DMS153 treated with DMSO at 0.1 percent for 48 hours (cell line): ENCODE measurements at regions not wholly inside any gene's neighbourhood (a gene's known extent, or its start where the extent isn't known, plus 50 kb on each side); places are given as distances from the start of the nearest gene placed in this dataset.
A peak's percentile ranks its signal among the peaks of the same experiment; 100 is the strongest.
"Not testable (repeated sequence)": the region's sequence is repeated elsewhere in the genome, so short reads cannot be mapped to it uniquely, and the experiment has no call there.

Source experiments
- DNase-seq: peaks from one replicate; lab custom pipeline; 2025; ENCODE audit not compliant: unreplicated experiment; lab: John Stamatoyannopoulos, UW

- no peak for DNase-seq
These were observed 150.2 kb upstream of the EEA1 start for GRCh38 chr12:93079271-93079670.

- no peak for DNase-seq
These were observed 150.9 kb upstream of the EEA1 start for GRCh38 chr12:93079976-93080375.

GRCh38 chr12:93080452-93080851 is 151.4 kb upstream of the EEA1 start:
- no peak for DNase-seq

- no peak for DNase-seq
These were observed 152.1 kb upstream of the EEA1 start for GRCh38 chr12:93080994-93081809.

GRCh38 chr12:93081810-93082165 is 152.7 kb upstream of the EEA1 start:
- DNase-seq = no peak

- no peak for DNase-seq
These were observed 156.5 kb upstream of the EEA1 start for GRCh38 chr12:93085383-93086287.

- DNase-seq = no peak
These were observed 157.2 kb upstream of the EEA1 start for GRCh38 chr12:93086288-93086727.

- no peak for DNase-seq
These were observed 158.9 kb upstream of the EEA1 start for GRCh38 chr12:93087840-93088610.

GRCh38 chr12:93089805-93090569 is 160.9 kb upstream of the EEA1 start:
- no peak for DNase-seq

- no peak for DNase-seq
These were observed 161.7 kb upstream of the EEA1 start for GRCh38 chr12:93090731-93091172.

- DNase-seq = no peak
These were observed 163.0 kb upstream of the EEA1 start for GRCh38 chr12:93091886-93092648.

GRCh38 chr12:93092649-93092945 is 163.5 kb upstream of the EEA1 start:
- DNase-seq = no peak

GRCh38 chr12:93093243-93093642 is 164.1 kb upstream of the EEA1 start:
- DNase-seq = no peak

- DNase-seq = not testable (repeated sequence)
These were observed 165.1 kb upstream of the EEA1 start for GRCh38 chr12:93094222-93094621.

- DNase-seq = no peak
These were observed 166.1 kb upstream of the EEA1 start for GRCh38 chr12:93094988-93095737.

GRCh38 chr12:93097417-93097816 is 168.3 kb upstream of the EEA1 start:
- no peak for DNase-seq

- DNase-seq = peak; percentile 16
These were observed 169.0 kb upstream of the EEA1 start for GRCh38 chr12:93098077-93098476.

- DNase-seq = no peak
These were observed 170.7 kb upstream of the EEA1 start for GRCh38 chr12:93099792-93100191.

- DNase-seq = no peak
These were observed 171.5 kb upstream of the EEA1 start for GRCh38 chr12:93100610-93101009.
